ENCODE measurements at regions not wholly inside any gene's neighbourhood (a gene's known extent, or its start where the extent isn't known, plus 50 kb on each side); places are given as distances from the start of the nearest gene placed in this dataset.

DNA sequence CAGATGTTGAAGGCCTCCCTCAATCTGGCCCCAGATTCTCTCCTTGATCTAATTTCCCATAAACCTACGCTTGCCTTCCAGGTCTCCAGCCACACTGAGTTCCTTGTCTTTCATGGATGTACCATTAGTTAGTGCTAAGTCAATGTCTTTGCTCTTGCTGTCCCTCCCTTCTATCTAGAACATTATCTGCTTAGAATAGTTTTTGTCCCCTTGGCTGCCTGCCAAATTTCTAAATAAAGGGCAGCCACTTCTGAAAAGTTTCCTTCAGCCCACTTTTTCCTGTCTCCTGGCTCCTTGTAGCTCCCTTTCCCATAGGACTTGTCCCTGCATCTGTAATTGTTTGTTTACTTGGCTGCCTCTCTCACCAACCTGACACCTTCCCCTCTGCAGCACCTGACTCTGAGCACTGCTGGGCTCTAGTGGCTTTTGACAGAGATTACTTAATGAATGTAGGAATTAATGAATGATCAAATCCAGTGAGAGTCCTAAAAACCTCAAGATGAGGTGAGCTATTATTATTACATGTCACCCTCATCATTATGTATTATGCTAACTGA lies 58.3 kb downstream of the CXCL12 start:
- Histone ChIP-seq H3K27me3 (ENCODE audit: insufficient read depth, low read depth, severe bottlenecking) (peaks cover 12% of the 10 kb centered on the region), H3K9me3 (ENCODE audit: severe bottlenecking) (no peaks in the 10 kb centered on the region), H3K36me3 (no peaks in the 10 kb centered on the region), H3K27ac (no peak overlapping the region), H3K4me3 (ENCODE audit: low read depth, low read length) (no peak overlapping the region)
- no peak for TF ChIP-seq CTCF (IDR thresholded peaks at IDR 0.05; ENCODE audit: low read depth, low read length)
- DNase-seq: no peak

- DNase-seq: no peak
- Histone ChIP-seq H3K36me3 (no peaks in the 10 kb centered on the region), H3K27ac (no peak overlapping the region), H3K27me3 (ENCODE audit: insufficient read depth, low read depth, severe bottlenecking) (peaks cover 11% of the 10 kb centered on the region), H3K9me3 (ENCODE audit: severe bottlenecking) (no peaks in the 10 kb centered on the region), H3K4me3 (ENCODE audit: low read depth, low read length) (no peak overlapping the region)
- TF ChIP-seq CTCF (IDR thresholded peaks at IDR 0.05; ENCODE audit: low read depth, low read length): no peak
Observed at GRCh38 chr10:44325596-44326307, 59.1 kb downstream of the CXCL12 start.

DNA sequence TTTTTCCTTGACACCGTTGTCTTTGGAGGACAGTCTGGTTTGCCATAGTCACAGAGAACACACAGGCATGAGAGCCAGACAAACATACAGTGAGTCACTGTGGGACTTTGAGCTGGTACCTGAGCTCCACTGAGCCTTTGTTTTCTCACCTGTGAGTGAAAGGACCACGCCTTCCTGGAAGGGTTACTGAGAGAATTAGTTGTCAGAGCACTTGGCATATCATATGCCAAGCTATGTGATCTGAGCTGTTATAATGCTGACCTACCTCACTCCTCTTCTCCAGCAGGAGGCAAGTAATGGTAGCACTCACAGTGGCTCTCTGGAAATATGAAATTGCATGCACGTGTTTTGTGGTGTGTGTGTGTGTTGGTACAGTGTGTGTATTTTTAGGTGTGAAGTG lies 59.7 kb downstream of the CXCL12 start:
- H3K4me3 ChIP-seq (ENCODE audit: low read depth, low read length): no peak overlapping the region
- peaks cover 13% of the 10 kb centered on the region for H3K27me3 ChIP-seq (ENCODE audit: insufficient read depth, low read depth, severe bottlenecking)
- no peaks in the 10 kb centered on the region for H3K9me3 ChIP-seq (ENCODE audit: severe bottlenecking)
- TF ChIP-seq CTCF (IDR thresholded peaks at IDR 0.05; ENCODE audit: low read depth, low read length): no peak
- DNase-seq: no peak
- no peaks in the 10 kb centered on the region for H3K36me3 ChIP-seq
- H3K27ac ChIP-seq: no peak overlapping the region

GRCh38 chr10:44323838-44324237 lies 61.1 kb downstream of the CXCL12 start:
- peaks cover 22% of the 10 kb centered on the region for H3K27me3 ChIP-seq (ENCODE audit: insufficient read depth, low read depth, severe bottlenecking)
- no peaks in the 10 kb centered on the region for H3K36me3 ChIP-seq
- no peak for TF ChIP-seq CTCF (IDR thresholded peaks at IDR 0.05; ENCODE audit: low read depth, low read length)
- no peak for DNase-seq
- H3K27ac ChIP-seq: no peak overlapping the region
- no peaks in the 10 kb centered on the region for H3K9me3 ChIP-seq (ENCODE audit: severe bottlenecking)
- no peak overlapping the region for H3K4me3 ChIP-seq (ENCODE audit: low read depth, low read length)

DNA sequence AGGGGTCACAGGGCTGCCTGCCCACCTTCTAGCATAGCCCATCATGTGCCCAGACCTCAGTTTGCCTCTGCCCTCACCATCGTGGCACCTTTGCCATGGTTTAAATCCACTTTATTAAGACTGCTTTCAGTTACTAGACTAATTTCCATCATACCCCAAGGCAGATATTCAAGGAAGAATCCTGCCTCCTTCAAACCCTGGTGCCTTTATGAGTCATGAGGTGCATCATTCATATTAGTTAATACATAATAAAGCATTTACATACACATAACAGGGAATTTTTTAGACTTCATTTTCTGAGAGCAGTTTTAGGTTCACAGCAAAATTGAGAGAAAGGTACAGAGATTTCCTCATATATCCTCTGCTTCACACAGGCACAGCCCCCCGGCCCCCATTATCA lies 62.8 kb downstream of the CXCL12 start:
- peaks cover 27% of the 10 kb centered on the region for H3K27me3 ChIP-seq (ENCODE audit: insufficient read depth, low read depth, severe bottlenecking)
- H3K9me3 ChIP-seq (ENCODE audit: severe bottlenecking): no peaks in the 10 kb centered on the region
- H3K27ac ChIP-seq: no peak overlapping the region
- no peak overlapping the region for H3K4me3 ChIP-seq (ENCODE audit: low read depth, low read length)
- no peak for DNase-seq
- H3K36me3 ChIP-seq: no peaks in the 10 kb centered on the region
- no peak for TF ChIP-seq CTCF (IDR thresholded peaks at IDR 0.05; ENCODE audit: low read depth, low read length)

DNA sequence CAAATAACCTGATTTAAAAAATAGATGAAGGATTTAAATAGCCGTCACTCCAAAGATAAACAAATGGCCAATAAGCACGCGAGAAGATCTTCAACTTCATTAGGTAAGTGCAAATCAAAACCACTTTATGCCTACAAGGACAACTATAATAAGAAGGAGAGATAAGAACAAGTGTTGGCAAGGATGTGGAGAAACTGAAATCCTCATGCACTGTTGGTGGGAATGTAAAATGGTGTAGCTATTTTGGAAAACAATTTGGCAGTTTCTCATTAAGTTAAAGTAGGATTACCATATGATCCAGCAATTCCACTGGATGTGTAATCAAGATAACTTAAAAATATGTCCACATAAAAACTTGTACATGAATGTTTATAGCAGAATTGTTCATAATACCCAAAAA lies 64.1 kb downstream of the CXCL12 start:
- Histone ChIP-seq H3K4me3 (ENCODE audit: low read depth, low read length) (no peak overlapping the region), H3K9me3 (ENCODE audit: severe bottlenecking) (no peaks in the 10 kb centered on the region), H3K27me3 (ENCODE audit: insufficient read depth, low read depth, severe bottlenecking) (peaks cover 27% of the 10 kb centered on the region), H3K36me3 (no peaks in the 10 kb centered on the region), H3K27ac (no peak overlapping the region)
- no peak for DNase-seq
- TF ChIP-seq CTCF (IDR thresholded peaks at IDR 0.05; ENCODE audit: low read depth, low read length): no peak

All from WERI-Rb-1 (cell line).